Left ventricle myocardium inferior (tissue), 1 donor: ENCODE measurements at regions not wholly inside any gene's neighbourhood (a gene's known extent, or its start where the extent isn't known, plus 50 kb on each side); places are given as distances from the start of the nearest gene placed in this dataset.

ENCODE experiments used
- DNase-seq: peaks from one replicate; pipeline ENCODE4 v3.0.0-alpha.2; 2020
- H3K27ac ChIP-seq: fragments of 200-600 bp; replicated peaks from 2 replicates; pipeline ENCODE4 v1.8.0; 2021
- H3K27me3 ChIP-seq: fragments of 200-600 bp; 2 replicates; pipeline ENCODE4 v1.8.0; 2021; ENCODE audit warnings: low read depth
- H3K36me3 ChIP-seq: fragments of 200-600 bp; 2 replicates; pipeline ENCODE4 v1.8.0; 2021
- H3K4me1 ChIP-seq: fragments of 200-600 bp; 2 replicates; pipeline ENCODE4 v1.8.0; 2021
- H3K4me3 ChIP-seq: fragments of 200-600 bp; 2 replicates; pipeline ENCODE4 v1.8.0; 2021; ENCODE audit warnings: mild to moderate bottlenecking, moderate library complexity
- H3K9me3 ChIP-seq: fragments of 200-600 bp; replicated peaks from 2 replicates; pipeline ENCODE4 v1.8.0; 2021
- CTCF ChIP-seq: fragments of 200-600 bp; IDR thresholded peaks from 2 replicates; pipeline ENCODE4 v1.8.0; 2021; ENCODE audit warnings: antibody characterized with exemption, mild to moderate bottlenecking, borderline replicate concordance
- intact Hi-C: fragments of 100-400 bp; cut with micrococcal nuclease; formaldehyde crosslinking; loops from one replicate; pipeline ENCODE4 v1.11.0; 2022
- donor health status: DM: no; HTN: yes; CAD: no; lungs with severe emphysema.

DNA sequence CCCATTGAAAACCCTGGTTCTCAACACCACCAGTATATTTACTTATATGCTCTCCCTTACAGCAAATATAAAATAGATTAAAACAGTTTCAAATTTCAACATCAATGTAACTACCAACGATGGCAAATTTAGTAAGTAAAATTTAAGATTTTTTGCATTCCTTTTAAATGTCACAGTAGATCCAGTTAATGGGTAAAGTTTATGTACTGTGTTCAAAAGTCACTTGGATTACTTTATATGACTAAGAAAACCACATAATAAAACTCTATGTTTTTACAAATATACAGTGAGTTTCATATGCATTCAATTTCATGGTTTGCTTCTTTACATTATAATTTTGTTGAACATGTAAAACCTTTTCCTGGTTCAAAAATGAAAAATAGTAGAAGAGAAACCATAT is 364.6 kb downstream of the AASDHPPT start:
- Histone ChIP-seq H3K4me3 (no peak overlapping the region), H3K27me3 (no peaks in the 10 kb centered on the region), H3K4me1 (no peaks in the 10 kb centered on the region), H3K27ac (no peak overlapping the region), H3K9me3 (no peaks in the 10 kb centered on the region), H3K36me3 (no peaks in the 10 kb centered on the region)
- intact Hi-C loops: no loop called here
- DNase-seq: no peak
- TF ChIP-seq CTCF: no peak

DNA sequence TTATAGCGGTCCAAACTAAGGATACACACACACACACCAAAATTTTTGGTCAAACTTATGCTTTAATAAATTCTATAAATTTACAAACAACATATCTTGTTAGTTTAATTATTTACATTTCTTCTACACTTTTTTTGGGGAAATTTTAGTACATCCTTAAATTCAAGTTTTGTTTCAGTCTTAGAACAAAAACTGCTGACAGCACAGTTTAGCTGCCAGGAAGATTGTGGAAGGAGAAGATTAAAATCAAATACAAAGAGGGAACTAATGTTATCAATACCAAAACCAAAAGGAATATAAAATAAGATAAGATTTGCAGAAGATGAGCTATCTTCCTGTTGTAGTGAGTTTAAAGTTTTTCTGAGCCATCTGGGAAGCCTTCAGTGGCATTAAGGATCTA is 368.8 kb downstream of the AASDHPPT start:
- no peak overlapping the region for H3K27ac ChIP-seq
- intact Hi-C loops: no loop called here
- H3K27me3 ChIP-seq: no peaks in the 10 kb centered on the region
- no peak for TF ChIP-seq CTCF
- no peaks in the 10 kb centered on the region for H3K9me3 ChIP-seq
- H3K4me3 ChIP-seq: no peak overlapping the region
- no peaks in the 10 kb centered on the region for H3K36me3 ChIP-seq
- DNase-seq: no peak
- no peaks in the 10 kb centered on the region for H3K4me1 ChIP-seq

DNA sequence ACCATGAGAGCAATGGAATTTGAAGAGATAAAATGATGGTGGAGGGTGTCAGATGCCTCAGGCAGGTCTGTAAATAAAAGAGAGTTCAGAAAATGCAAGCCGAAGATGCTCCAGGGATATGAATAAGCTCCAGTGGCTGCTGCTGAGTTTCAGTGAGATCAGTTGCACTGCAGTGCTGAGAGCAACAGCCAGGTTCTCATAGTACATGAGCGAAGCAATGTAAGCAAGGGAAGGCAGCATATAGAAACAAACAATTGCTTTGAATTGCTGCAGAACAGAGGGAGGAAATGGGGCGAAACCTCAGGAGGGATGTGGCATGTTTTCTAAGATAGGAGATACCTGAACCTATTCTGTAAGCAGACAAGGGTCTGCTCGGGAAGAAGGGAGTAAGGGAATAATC is 369.5 kb downstream of the AASDHPPT start:
- intact Hi-C loops: no loop called here
- H3K9me3 ChIP-seq: no peaks in the 10 kb centered on the region
- no peak overlapping the region for H3K4me3 ChIP-seq
- H3K27ac ChIP-seq: no peak overlapping the region
- H3K4me1 ChIP-seq: no peaks in the 10 kb centered on the region
- no peaks in the 10 kb centered on the region for H3K27me3 ChIP-seq
- DNase-seq: no peak
- no peaks in the 10 kb centered on the region for H3K36me3 ChIP-seq
- TF ChIP-seq CTCF: no peak

GRCh38 chr11:106447631-106448191 is 370.2 kb downstream of the AASDHPPT start:
- no peaks in the 10 kb centered on the region for H3K36me3 ChIP-seq
- no peak overlapping the region for H3K4me3 ChIP-seq
- no peak overlapping the region for H3K27ac ChIP-seq
- no peak for TF ChIP-seq CTCF
- peaks cover 2% of the 10 kb centered on the region for H3K9me3 ChIP-seq
- no peak for DNase-seq
- H3K4me1 ChIP-seq: no peaks in the 10 kb centered on the region
- no peaks in the 10 kb centered on the region for H3K27me3 ChIP-seq
- intact Hi-C loops: no loop called here

GRCh38 chr11:106449763-106450162 is 372.3 kb downstream of the AASDHPPT start:
- no peak overlapping the region for H3K27ac ChIP-seq
- intact Hi-C loops: no loop called here
- H3K36me3 ChIP-seq: no peaks in the 10 kb centered on the region
- H3K4me3 ChIP-seq: no peak overlapping the region
- no peaks in the 10 kb centered on the region for H3K27me3 ChIP-seq
- no peak for DNase-seq
- no peaks in the 10 kb centered on the region for H3K4me1 ChIP-seq
- H3K9me3 ChIP-seq: peaks cover 23% of the 10 kb centered on the region
- no peak for TF ChIP-seq CTCF
